Astrocyte (in vitro differentiated cells and primary cell): ENCODE measurements at regions not wholly inside any gene's neighbourhood (a gene's known extent, or its start where the extent isn't known, plus 50 kb on each side); places are given as distances from the start of the nearest gene placed in this dataset.

ENCODE experiments used
- DNase-seq: peaks from one replicate; pipeline ENCODE4 v3.0.0-alpha.2; 2010; ENCODE audit warnings: low read depth
- FAIRE-seq: peaks from 2 replicates; lab custom pipeline; 2011; peaks lifted over from hg19 to GRCh38; lab: Jason Lieb, UNC
- H2AFZ ChIP-seq: 2 replicates; pipeline ENCODE4 v1.6.0; 2012; ENCODE audit warnings: low read depth, low read length, inconsistent platforms
- H3K27ac ChIP-seq: 2 replicates; pipeline ENCODE4 v1.5.1; 2011; ENCODE audit warnings: low read depth, low read length, inconsistent platforms
- H3K27me3 ChIP-seq: 2 replicates; pipeline ENCODE4 v1.6.0; 2011; ENCODE audit warnings: low read length, inconsistent platforms; ENCODE audit not compliant: insufficient read depth
- H3K36me3 ChIP-seq: 2 replicates; pipeline ENCODE4 v1.5.1; 2011; ENCODE audit warnings: low read length, inconsistent platforms; ENCODE audit not compliant: insufficient read depth
- H3K4me1 ChIP-seq: 2 replicates; pipeline ENCODE4 v1.5.1; 2011; ENCODE audit warnings: low read length, inconsistent platforms; ENCODE audit not compliant: insufficient read depth
- H3K4me2 ChIP-seq: 2 replicates; pipeline ENCODE4 v1.6.0; 2012; ENCODE audit warnings: low read length, inconsistent platforms
- H3K4me3 ChIP-seq: 2 replicates; pipeline ENCODE4 v1.5.1; 2011; ENCODE audit warnings: low read depth, mild to moderate bottlenecking, low read length, inconsistent platforms; ENCODE audit not compliant: insufficient read depth
- H3K79me2 ChIP-seq: 2 replicates; pipeline ENCODE4 v1.6.0; 2012; ENCODE audit warnings: mild to moderate bottlenecking, low read length, inconsistent platforms; ENCODE audit not compliant: insufficient read depth
- H3K9ac ChIP-seq: 2 replicates; pipeline ENCODE4 v1.6.0; 2012; ENCODE audit warnings: mild to moderate bottlenecking, low read length, inconsistent platforms
- H3K9me3 ChIP-seq: 2 replicates; pipeline ENCODE4 v1.5.1; 2012; ENCODE audit warnings: low read depth, mild to moderate bottlenecking, low read length, inconsistent platforms; ENCODE audit not compliant: insufficient read depth
- H4K20me1 ChIP-seq: 2 replicates; pipeline ENCODE4 v1.6.0; 2012; ENCODE audit warnings: low read length, inconsistent platforms; ENCODE audit not compliant: insufficient read depth
- H3K27ac Mint-ChIP-seq: one replicate; pipeline ENCODE4 v1.8.0; 2021; ENCODE audit warnings: mild to moderate bottlenecking, mixed read lengths; ENCODE audit not compliant: unreplicated experiment
- H3K27me3 Mint-ChIP-seq: one replicate; pipeline ENCODE4 v1.8.0; 2021; ENCODE audit warnings: low read depth, mixed read lengths; ENCODE audit not compliant: unreplicated experiment
- H3K36me3 Mint-ChIP-seq: one replicate; pipeline ENCODE4 v1.8.0; 2021; ENCODE audit warnings: low read depth, mixed read lengths; ENCODE audit not compliant: unreplicated experiment
- H3K4me1 Mint-ChIP-seq: one replicate; pipeline ENCODE4 v1.8.0; 2021; ENCODE audit warnings: low read depth, mixed read lengths; ENCODE audit not compliant: unreplicated experiment
- H3K4me3 Mint-ChIP-seq: one replicate; pipeline ENCODE4 v1.8.0; 2021; ENCODE audit warnings: mild to moderate bottlenecking, moderate library complexity, mixed read lengths; ENCODE audit not compliant: unreplicated experiment
- H3K9me3 Mint-ChIP-seq: one replicate; pipeline ENCODE4 v1.8.0; 2021; ENCODE audit warnings: mild to moderate bottlenecking, mixed read lengths; ENCODE audit not compliant: unreplicated experiment
- CTCF ChIP-seq: IDR thresholded peaks from 2 replicates; pipeline ENCODE4 v1.5.1; 2011; ENCODE audit warnings: low read depth, mild to moderate bottlenecking, inconsistent platforms, low read length, moderate library complexity; ENCODE audit not compliant: insufficient read depth
- EZH2 ChIP-seq: IDR thresholded peaks from 2 replicates; pipeline ENCODE4 v1.6.1; 2012; ENCODE audit warnings: mild to moderate bottlenecking, low read length, inconsistent platforms; ENCODE audit not compliant: insufficient read depth

- no peak overlapping the region for H3K27ac Mint-ChIP-seq
These were observed 70.4 kb downstream of the GJD2 start for GRCh38 chr15:34684351-34684750.

GRCh38 chr15:34682674-34683073 is 72.1 kb downstream of the GJD2 start:
- Histone ChIP-seq H4K20me1 (no peaks in the 10 kb centered on the region), H3K4me1 (no peaks in the 10 kb centered on the region), H3K9me3 (no peaks in the 10 kb centered on the region), H3K9ac (no peak overlapping the region), H3K79me2 (no peaks in the 10 kb centered on the region), H3K36me3 (no peaks in the 10 kb centered on the region), H3K27ac (no peak overlapping the region), H3K27me3 (peaks cover 18% of the 10 kb centered on the region), H3K4me2 (peak overlapping the region; percentile 39), H3K4me3 (no peak overlapping the region), H2AFZ (no peak overlapping the region)
- peaks cover 2% of the 10 kb centered on the region for H3K9me3 Mint-ChIP-seq
- peak; percentile 64 for DNase-seq
- FAIRE-seq, result peak; percentile 65
- H3K27ac Mint-ChIP-seq, result no peak overlapping the region
- H3K36me3 Mint-ChIP-seq, result no peaks in the 10 kb centered on the region
- TF ChIP-seq EZH2 (no peak), CTCF (no peak)
- H3K4me3 Mint-ChIP-seq, result no peak overlapping the region
- no peaks in the 10 kb centered on the region for H3K4me1 Mint-ChIP-seq
- H3K27me3 Mint-ChIP-seq, result peaks cover 5% of the 10 kb centered on the region

More at GRCh38 chr15:34684351-34684750, 70.4 kb downstream of the GJD2 start:
- no peaks in the 10 kb centered on the region for H3K36me3 Mint-ChIP-seq
- H3K4me1 Mint-ChIP-seq, result no peaks in the 10 kb centered on the region
- H3K4me3 Mint-ChIP-seq, result no peak overlapping the region
- H3K79me2 ChIP-seq, result no peaks in the 10 kb centered on the region
- H3K27me3 ChIP-seq, result peaks cover 10% of the 10 kb centered on the region
- H3K36me3 ChIP-seq, result no peaks in the 10 kb centered on the region
- FAIRE-seq (no peak), DNase-seq (no peak)
- peaks cover 5% of the 10 kb centered on the region for H3K27me3 Mint-ChIP-seq
- H3K4me3 ChIP-seq, result no peak overlapping the region
- H2AFZ ChIP-seq, result no peak overlapping the region
- no peak overlapping the region for H3K9ac ChIP-seq
- TF ChIP-seq CTCF, result no peak
- H3K4me2 ChIP-seq, result no peak overlapping the region
- peaks cover 2% of the 10 kb centered on the region for H3K9me3 Mint-ChIP-seq
- H3K27ac ChIP-seq, result no peak overlapping the region
- H3K4me1 ChIP-seq, result no peaks in the 10 kb centered on the region
- no peaks in the 10 kb centered on the region for H4K20me1 ChIP-seq
- no peaks in the 10 kb centered on the region for H3K9me3 ChIP-seq

GRCh38 chr15:34679291-34679690 is 75.5 kb downstream of the GJD2 start:
- H3K9ac ChIP-seq, result no peak overlapping the region
- no peaks in the 10 kb centered on the region for H3K36me3 ChIP-seq
- no peak overlapping the region for H3K27ac Mint-ChIP-seq
- peaks cover 2% of the 10 kb centered on the region for H3K9me3 Mint-ChIP-seq
- H3K27me3 ChIP-seq, result peaks cover 44% of the 10 kb centered on the region
- H3K79me2 ChIP-seq, result no peaks in the 10 kb centered on the region
- peaks cover 2% of the 10 kb centered on the region for H3K9me3 ChIP-seq
- no peaks in the 10 kb centered on the region for H3K4me1 Mint-ChIP-seq
- no peak overlapping the region for H2AFZ ChIP-seq
- FAIRE-seq (no peak), DNase-seq (no peak)
- H3K4me1 ChIP-seq, result no peaks in the 10 kb centered on the region
- H3K27me3 Mint-ChIP-seq, result peaks cover 2% of the 10 kb centered on the region
- TF ChIP-seq CTCF (no peak), EZH2 (no peak)
- H3K4me2 ChIP-seq, result no peak overlapping the region
- no peaks in the 10 kb centered on the region for H3K36me3 Mint-ChIP-seq
- no peak overlapping the region for H3K27ac ChIP-seq
- no peak overlapping the region for H3K4me3 ChIP-seq
- H4K20me1 ChIP-seq, result no peaks in the 10 kb centered on the region
- H3K4me3 Mint-ChIP-seq, result no peak overlapping the region
